ENCODE measurements at regions not wholly inside any gene's neighbourhood (a gene's known extent, or its start where the extent isn't known, plus 50 kb on each side); places are given as distances from the start of the nearest gene placed in this dataset.

DNA sequence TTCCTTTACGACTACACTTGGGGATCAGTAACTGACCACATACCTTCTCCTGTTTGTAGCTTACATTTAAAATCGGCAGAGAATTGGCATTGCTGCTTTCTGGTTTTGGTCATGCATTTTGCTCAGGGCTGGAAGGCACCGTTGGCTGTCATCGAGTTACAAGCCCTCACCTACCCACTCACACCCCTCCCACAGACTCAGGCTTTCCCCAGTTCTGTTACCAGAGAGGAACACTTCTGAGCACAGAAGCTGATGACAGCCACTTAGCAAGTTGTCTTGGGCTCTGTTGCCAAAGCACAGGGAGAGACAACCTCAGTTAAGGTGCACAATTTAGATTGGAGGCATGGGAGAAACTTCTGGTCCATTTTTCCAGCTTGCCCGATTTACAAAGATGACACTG lies 204.8 kb upstream of the TOPAZ1 start:
- 44 to 48% methylated on average over 5 of the region's 5 CpGs for WGBS, 2 donors
- peak; percentile 81 to 84 for DNase-seq
- Histone ChIP-seq H3K4me1 (peaks cover 32 to 33% of the 10 kb centered on the region in 2 donors), H3K36me3 (no peaks in the 10 kb centered on the region), H3K9me3 (no peaks in the 10 kb centered on the region), H3K4me3 (replicated peaks in 1 of 3) (no peak overlapping the region), H3K27me3 (no peaks in the 10 kb centered on the region), H3K27ac (peak overlapping the region; percentile 2 to 33 (median 29))
- intact Hi-C loops (cut with DNase I): no loop called here
- TF ChIP-seq, protein P1, sequence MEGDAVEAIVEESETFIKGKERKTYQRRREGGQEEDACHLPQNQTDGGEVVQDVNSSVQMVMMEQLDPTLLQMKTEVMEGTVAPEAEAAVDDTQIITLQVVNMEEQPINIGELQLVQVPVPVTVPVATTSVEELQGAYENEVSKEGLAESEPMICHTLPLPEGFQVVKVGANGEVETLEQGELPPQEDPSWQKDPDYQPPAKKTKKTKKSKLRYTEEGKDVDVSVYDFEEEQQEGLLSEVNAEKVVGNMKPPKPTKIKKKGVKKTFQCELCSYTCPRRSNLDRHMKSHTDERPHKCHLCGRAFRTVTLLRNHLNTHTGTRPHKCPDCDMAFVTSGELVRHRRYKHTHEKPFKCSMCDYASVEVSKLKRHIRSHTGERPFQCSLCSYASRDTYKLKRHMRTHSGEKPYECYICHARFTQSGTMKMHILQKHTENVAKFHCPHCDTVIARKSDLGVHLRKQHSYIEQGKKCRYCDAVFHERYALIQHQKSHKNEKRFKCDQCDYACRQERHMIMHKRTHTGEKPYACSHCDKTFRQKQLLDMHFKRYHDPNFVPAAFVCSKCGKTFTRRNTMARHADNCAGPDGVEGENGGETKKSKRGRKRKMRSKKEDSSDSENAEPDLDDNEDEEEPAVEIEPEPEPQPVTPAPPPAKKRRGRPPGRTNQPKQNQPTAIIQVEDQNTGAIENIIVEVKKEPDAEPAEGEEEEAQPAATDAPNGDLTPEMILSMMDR (IDR thresholded peaks at IDR 0.05): no peak
- TF ChIP-seq POLR2A (IDR thresholded peaks at IDR 0.05): no peak

DNA sequence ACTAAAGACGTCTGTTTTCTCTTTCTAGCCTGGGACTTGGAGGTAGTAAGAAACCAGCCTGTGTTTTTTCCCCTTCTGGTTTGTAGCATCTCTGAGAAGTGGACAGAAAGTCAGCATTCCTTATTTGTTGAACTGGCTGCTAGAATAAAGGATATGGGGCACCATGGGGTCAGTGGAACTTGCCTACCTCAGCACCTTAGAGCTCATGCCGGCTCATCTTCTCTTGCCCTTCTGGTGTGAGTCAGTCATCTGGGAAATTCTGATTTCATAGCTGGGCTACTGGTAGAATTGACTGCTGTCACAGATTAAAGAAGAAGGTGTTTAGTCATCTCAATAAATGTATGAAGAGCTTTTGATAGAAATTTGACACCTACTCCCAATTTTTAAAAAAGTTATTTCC lies 202.7 kb upstream of the TOPAZ1 start:
- no peaks in the 10 kb centered on the region for H3K36me3 ChIP-seq
- H3K9me3 ChIP-seq: no peaks in the 10 kb centered on the region
- H3K4me1 ChIP-seq: peaks cover 15 to 16% of the 10 kb centered on the region in 2 donors
- WGBS, 2 donors: 73 to 90% methylated on average over 2 of the region's 2 CpGs
- DNase-seq: no peak
- TF ChIP-seq, protein P1 (IDR thresholded peaks at IDR 0.05): no peak
- TF ChIP-seq POLR2A (IDR thresholded peaks at IDR 0.05): no peak
- no peaks in the 10 kb centered on the region for H3K27me3 ChIP-seq
- intact Hi-C loops (cut with DNase I): no loop called here
- H3K27ac ChIP-seq: no peak overlapping the region
- H3K4me3 ChIP-seq (replicated peaks in 1 of 3): no peak overlapping the region

DNA sequence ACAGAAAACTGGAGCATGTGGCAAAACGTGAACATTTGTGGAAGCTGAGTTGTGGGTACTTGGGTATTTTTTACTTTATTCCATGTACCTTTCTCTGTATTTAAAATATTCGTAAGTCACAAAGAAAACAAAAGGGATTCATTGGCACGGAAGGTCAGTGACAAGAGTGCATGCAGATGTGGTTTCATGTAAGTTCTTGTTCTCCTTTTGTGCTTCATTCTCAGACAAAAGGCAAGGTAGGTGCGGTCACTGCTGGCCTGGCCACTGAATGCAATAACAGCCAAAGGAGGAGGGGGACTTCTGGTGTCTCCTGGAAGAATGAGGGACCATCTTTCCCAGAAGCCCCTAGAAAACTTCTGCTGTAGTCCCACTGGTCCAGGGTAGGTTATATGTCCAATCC lies 200.0 kb upstream of the TOPAZ1 start:
- Histone ChIP-seq H3K27me3 (no peaks in the 10 kb centered on the region), H3K9me3 (no peaks in the 10 kb centered on the region), H3K4me1 (peaks cover 27 to 31% of the 10 kb centered on the region in 2 donors), H3K36me3 (no peaks in the 10 kb centered on the region), H3K4me3 (replicated peaks in 1 of 3) (no peak overlapping the region), H3K27ac (no peak overlapping the region)
- WGBS, 2 donors: 64 to 67% methylated on average over 4 of the region's 4 CpGs
- no peak for DNase-seq
- no peak for TF ChIP-seq POLR2A (IDR thresholded peaks at IDR 0.05)
- TF ChIP-seq, protein P1 (IDR thresholded peaks at IDR 0.05): no peak
- intact Hi-C loops (cut with DNase I): no loop called here

- DNase-seq: no peak
- Histone ChIP-seq H3K27me3 (no peaks in the 10 kb centered on the region), H3K4me1 (peaks cover 27 to 33% of the 10 kb centered on the region in 2 donors), H3K36me3 (no peaks in the 10 kb centered on the region), H3K4me3 (replicated peaks in 1 of 3) (no peak overlapping the region), H3K27ac (no peak overlapping the region), H3K9me3 (no peaks in the 10 kb centered on the region)
- TF ChIP-seq, protein P1 (IDR thresholded peaks at IDR 0.05): no peak
- TF ChIP-seq POLR2A (IDR thresholded peaks at IDR 0.05): no peak
- intact Hi-C loops (cut with DNase I): no loop called here
- WGBS, 2 donors: 75 to 89% methylated on average over 4 of the region's 4 CpGs
Observed at GRCh38 chr3:44042772-44043171, 198.9 kb upstream of the TOPAZ1 start.

- peak overlapping the region; percentile 60 to 95 (median 94) for H3K27ac ChIP-seq
- WGBS, 2 donors: 29 to 37% methylated on average over 4 of the region's 4 CpGs
Observed at GRCh38 chr3:44045476-44046275, 196.0 kb upstream of the TOPAZ1 start.

More at GRCh38 chr3:44045476-44046275, 196.0 kb upstream of the TOPAZ1 start:
- H3K4me1 ChIP-seq: peaks cover 50 to 58% of the 10 kb centered on the region in 2 donors
- no peaks in the 10 kb centered on the region for H3K27me3 ChIP-seq
- H3K4me3 ChIP-seq (replicated peaks in 1 of 3): no peak overlapping the region
- H3K36me3 ChIP-seq: no peaks in the 10 kb centered on the region
- TF ChIP-seq, protein P1 (IDR thresholded peaks at IDR 0.05): no peak
- no peak for TF ChIP-seq POLR2A (IDR thresholded peaks at IDR 0.05)
- no peaks in the 10 kb centered on the region for H3K9me3 ChIP-seq
- DNase-seq: peak; percentile 83 to 89
- intact Hi-C loops (cut with DNase I): no loop called here
